ENCODE measurements at regions not wholly inside any gene's neighbourhood (a gene's known extent, or its start where the extent isn't known, plus 50 kb on each side); places are given as distances from the start of the nearest gene placed in this dataset.

DNA sequence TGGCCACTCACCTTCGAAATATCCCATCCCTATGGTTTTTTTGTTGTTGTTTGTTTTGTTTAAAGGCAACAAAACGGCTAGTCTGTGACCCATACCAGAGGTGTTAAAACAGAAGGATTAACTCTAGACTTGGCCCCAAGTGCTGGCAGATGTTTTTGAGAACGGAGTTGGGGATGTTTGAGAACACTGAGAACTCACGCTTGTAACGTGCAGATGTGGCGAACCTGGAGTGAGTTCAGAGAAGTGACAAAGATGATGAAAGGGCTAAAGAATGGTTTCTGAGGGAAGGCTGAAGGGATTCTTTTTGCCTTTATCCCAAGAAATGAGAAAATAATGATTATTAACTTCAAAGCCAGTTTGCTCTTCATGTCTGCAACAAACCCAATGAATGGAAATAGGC is 286.5 kb downstream of the ZNF608 start:
- TF ChIP-seq, protein P1, sequence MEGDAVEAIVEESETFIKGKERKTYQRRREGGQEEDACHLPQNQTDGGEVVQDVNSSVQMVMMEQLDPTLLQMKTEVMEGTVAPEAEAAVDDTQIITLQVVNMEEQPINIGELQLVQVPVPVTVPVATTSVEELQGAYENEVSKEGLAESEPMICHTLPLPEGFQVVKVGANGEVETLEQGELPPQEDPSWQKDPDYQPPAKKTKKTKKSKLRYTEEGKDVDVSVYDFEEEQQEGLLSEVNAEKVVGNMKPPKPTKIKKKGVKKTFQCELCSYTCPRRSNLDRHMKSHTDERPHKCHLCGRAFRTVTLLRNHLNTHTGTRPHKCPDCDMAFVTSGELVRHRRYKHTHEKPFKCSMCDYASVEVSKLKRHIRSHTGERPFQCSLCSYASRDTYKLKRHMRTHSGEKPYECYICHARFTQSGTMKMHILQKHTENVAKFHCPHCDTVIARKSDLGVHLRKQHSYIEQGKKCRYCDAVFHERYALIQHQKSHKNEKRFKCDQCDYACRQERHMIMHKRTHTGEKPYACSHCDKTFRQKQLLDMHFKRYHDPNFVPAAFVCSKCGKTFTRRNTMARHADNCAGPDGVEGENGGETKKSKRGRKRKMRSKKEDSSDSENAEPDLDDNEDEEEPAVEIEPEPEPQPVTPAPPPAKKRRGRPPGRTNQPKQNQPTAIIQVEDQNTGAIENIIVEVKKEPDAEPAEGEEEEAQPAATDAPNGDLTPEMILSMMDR (IDR thresholded peaks at IDR 0.05 in 8 of 11, conservative IDR thresholded peaks at IDR 0.05 in 3 of 11) = no peak
- no peak for TF ChIP-seq POLR2A (IDR thresholded peaks at IDR 0.05)
- TF ChIP-seq POLR2AphosphoS5 (IDR thresholded peaks at IDR 0.05) = no peak

Data from spleen (tissue), 7 donors.